Neutrophil (primary cell): ENCODE measurements at regions not wholly inside any gene's neighbourhood (a gene's known extent, or its start where the extent isn't known, plus 50 kb on each side); places are given as distances from the start of the nearest gene placed in this dataset.
"Not testable (repeated sequence)": the region's sequence is repeated elsewhere in the genome, so short reads cannot be mapped to it uniquely, and the experiment has no call there.

ENCODE experiments used
- H3K27ac ChIP-seq: fragments of 200-600 bp; sonication (generic); 2 replicates; pipeline ENCODE4 v1.5.1; 2016; ENCODE audit warnings: mild to moderate bottlenecking, moderate library complexity
- H3K27me3 ChIP-seq: fragments of 200-600 bp; sonication (generic); 2 replicates; pipeline ENCODE4 v1.6.0; 2016; ENCODE audit warnings: mild to moderate bottlenecking
- H3K36me3 ChIP-seq: fragments of 200-600 bp; sonication (generic); 2 replicates; pipeline ENCODE4 v1.5.1; 2017
- H3K4me1 ChIP-seq, 2 experiments: fragments of 200-600 bp in 1 of 2; sonication (generic) in 1 of 2; 1 replicate in 1 of 2; 2 replicates in 1 of 2; pipeline versions ENCODE4 v1.5.1 to v1.6.1; 2013 to 2016; ENCODE audit warnings: low read depth in 1 of 2, low read length in 1 of 2, mild to moderate bottlenecking in 1 of 2, moderate library complexity in 1 of 2; ENCODE audit not compliant: control insufficient read depth in 1 of 2, insufficient read depth in 1 of 2
- H3K4me3 ChIP-seq, 2 experiments: fragments of 200-600 bp in 1 of 2; sonication (generic) in 1 of 2; 1 replicate in 1 of 2; 2 replicates in 1 of 2; pipeline ENCODE4 v1.5.1; 2013 to 2016; ENCODE audit warnings: low read depth in 1 of 2, low read length in 1 of 2, mild to moderate bottlenecking in 1 of 2, moderate library complexity in 1 of 2
- H3K9me3 ChIP-seq: fragments of 200-600 bp; sonication (generic); 2 replicates; pipeline ENCODE4 v1.5.1; 2016
- CTCF ChIP-seq: fragments of 200-600 bp; sonication (generic); IDR thresholded peaks from 2 replicates; pipeline ENCODE4 v1.5.1; 2016; ENCODE audit warnings: antibody characterized with exemption

- TF ChIP-seq CTCF = no peak
- Histone ChIP-seq H3K9me3 (no peaks in the 10 kb centered on the region), H3K36me3 (no peaks in the 10 kb centered on the region)
These were observed 90.6 kb upstream of the MAP3K7 start for GRCh38 chr6:90677440-90677839.

GRCh38 chr6:90676516-90677300, 89.8 kb upstream of the MAP3K7 start:
- no peak for TF ChIP-seq CTCF
- no peaks in the 10 kb centered on the region for H3K36me3 ChIP-seq
- no peaks in the 10 kb centered on the region for H3K4me1 ChIP-seq
- H3K4me3 ChIP-seq = no peak overlapping the region
- no peak overlapping the region for H3K27ac ChIP-seq
- H3K27me3 ChIP-seq = no peaks in the 10 kb centered on the region
- no peaks in the 10 kb centered on the region for H3K9me3 ChIP-seq

More at GRCh38 chr6:90677440-90677839, 90.6 kb upstream of the MAP3K7 start:
- Histone ChIP-seq H3K27ac (no peak overlapping the region), H3K27me3 (no peaks in the 10 kb centered on the region), H3K4me3 (no peak overlapping the region), H3K4me1 (no peaks in the 10 kb centered on the region)

- H3K4me3 ChIP-seq, H3K27ac ChIP-seq, H3K4me1 ChIP-seq, H3K27me3 ChIP-seq, H3K36me3 ChIP-seq, H3K9me3 ChIP-seq: not testable (repeated sequence)
These were observed 88.2 kb upstream of the MAP3K7 start for GRCh38 chr6:90675107-90675506.

- not testable (repeated sequence) for H3K27ac ChIP-seq
These were observed 87.2 kb upstream of the MAP3K7 start for GRCh38 chr6:90674077-90674476.

GRCh38 chr6:90669846-90670245, 83.0 kb upstream of the MAP3K7 start:
- no peaks in the 10 kb centered on the region for H3K36me3 ChIP-seq
- no peaks in the 10 kb centered on the region for H3K4me1 ChIP-seq
- TF ChIP-seq CTCF = no peak

More at GRCh38 chr6:90674077-90674476, 87.2 kb upstream of the MAP3K7 start:
- not testable (repeated sequence) for H3K36me3 ChIP-seq, H3K4me1 ChIP-seq, H3K4me3 ChIP-seq, H3K9me3 ChIP-seq, H3K27me3 ChIP-seq

GRCh38 chr6:90669420-90669819, 82.5 kb upstream of the MAP3K7 start:
- TF ChIP-seq CTCF = no peak
- Histone ChIP-seq H3K4me1 (no peaks in the 10 kb centered on the region), H3K4me3 (no peak overlapping the region), H3K27me3 (no peaks in the 10 kb centered on the region), H3K27ac (no peak overlapping the region), H3K36me3 (no peaks in the 10 kb centered on the region), H3K9me3 (no peaks in the 10 kb centered on the region)

More at GRCh38 chr6:90669846-90670245, 83.0 kb upstream of the MAP3K7 start:
- Histone ChIP-seq H3K27ac (no peak overlapping the region), H3K9me3 (no peaks in the 10 kb centered on the region), H3K27me3 (no peaks in the 10 kb centered on the region), H3K4me3 (no peak overlapping the region)
